H1 (cell line): ENCODE measurements at regions not wholly inside any gene's neighbourhood (a gene's known extent, or its start where the extent isn't known, plus 50 kb on each side); places are given as distances from the start of the nearest gene placed in this dataset.

Experiments used
- CTCF ChIA-PET: fragments of 300-600 bp; sonication (Branson Sonifier 250); formaldehyde crosslinking; loops from one replicate; lab custom pipeline; 2021; ENCODE audit not compliant: partially characterized antibody; lab: Charles Lee
- POLR2A ChIA-PET: fragments of 300-600 bp; sonication (Branson Sonifier 250); formaldehyde crosslinking; loops from one replicate; lab custom pipeline; 2021; ENCODE audit warnings: inconsistent platforms; ENCODE audit not compliant: partially characterized antibody; lab: Charles Lee
- DNase-seq, 2 experiments: peaks; one replicate each; pipeline versions ENCODE4 v3.0.0 to v3.0.0-alpha.2; 2010 to 2022; ENCODE audit warnings: low spot score in 2 of 2, low read depth in 1 of 2, mixed read lengths in 1 of 2
- FAIRE-seq: peaks from 2 replicates; lab custom pipeline; 2011; peaks lifted over from hg19 to GRCh38; lab: Jason Lieb, UNC
- H2AFZ ChIP-seq: 2 replicates; pipeline ENCODE4 v1.8.1; 2012; ENCODE audit warnings: low read length, inconsistent platforms
- H2AK5ac ChIP-seq: 2 replicates; pipeline ENCODE4 v1.6.1; 2013; ENCODE audit warnings: low read depth, low read length
- H2BK120ac ChIP-seq: replicated peaks from 2 replicates; pipeline ENCODE3; 2013; ENCODE audit warnings: low read depth, low read length, inconsistent platforms
- H2BK12ac ChIP-seq: 2 replicates; pipeline ENCODE4 v1.6.1; 2013; ENCODE audit warnings: low read depth, low read length
- H2BK15ac ChIP-seq: 2 replicates; pipeline ENCODE4 v1.6.1; 2013; ENCODE audit warnings: low read length
- H2BK20ac ChIP-seq: 2 replicates; pipeline ENCODE4 v1.6.1; 2013; ENCODE audit warnings: low read length
- H2BK5ac ChIP-seq: 2 replicates; pipeline ENCODE4 v1.6.1; 2013; ENCODE audit warnings: low read depth, low read length
- H3K14ac ChIP-seq: 2 replicates; pipeline ENCODE4 v1.6.1; 2013; ENCODE audit warnings: inconsistent platforms; ENCODE audit not compliant: insufficient read length
- H3K18ac ChIP-seq: 2 replicates; pipeline ENCODE4 v1.6.1; 2013; ENCODE audit warnings: low read length; ENCODE audit errors: extremely low read depth
- H3K23ac ChIP-seq: 2 replicates; pipeline ENCODE4 v1.6.1; 2013; ENCODE audit warnings: inconsistent platforms; ENCODE audit not compliant: insufficient read length
- H3K23me2 ChIP-seq: 2 replicates; pipeline ENCODE4 v1.6.1; 2013; ENCODE audit warnings: low read depth, low read length
- H3K27ac ChIP-seq: 2 replicates; pipeline ENCODE4 v1.6.1; 2011; ENCODE audit warnings: low read depth, low read length, inconsistent platforms
- H3K27me3 ChIP-seq, 4 experiments: replicated peaks in 1 of 4; 1 replicate in 1 of 4; 2 replicates in 3 of 4; pipeline versions ENCODE4 v1.6.1 to v1.8.1; 2011 to 2013; ENCODE audit warnings: low read length in 3 of 4, mild to moderate bottlenecking in 3 of 4, inconsistent platforms in 2 of 4, mixed read lengths in 2 of 4, moderate library complexity in 1 of 4; ENCODE audit not compliant: control insufficient read depth in 3 of 4, insufficient read depth in 3 of 4; ENCODE audit errors: extremely low read depth in 1 of 4
- H3K36me3 ChIP-seq, 4 experiments: 2 replicates each; pipeline versions ENCODE4 v1.6.1 to v1.8.1; 2011 to 2013; ENCODE audit warnings: mild to moderate bottlenecking in 4 of 4, low read length in 3 of 4, moderate library complexity in 2 of 4, control low read depth in 1 of 4, inconsistent platforms in 1 of 4; ENCODE audit not compliant: insufficient read depth in 4 of 4, control insufficient read depth in 2 of 4
- H3K4ac ChIP-seq: replicated peaks from 2 replicates; pipeline ENCODE3; 2013; ENCODE audit warnings: low read length, low read depth, mixed read lengths, inconsistent platforms; ENCODE audit not compliant: insufficient read length
- H3K4me1 ChIP-seq, 4 experiments: replicated peaks in 1 of 4; 1 replicate in 1 of 4; 2 replicates in 3 of 4; pipeline versions ENCODE4 v1.6.1 to v1.8.1; 2011 to 2013; ENCODE audit warnings: low read length in 3 of 4, inconsistent platforms in 2 of 4, mixed read lengths in 1 of 4; ENCODE audit not compliant: insufficient read depth in 4 of 4, control insufficient read depth in 3 of 4
- H3K4me2 ChIP-seq, 2 experiments: 2 replicates each; pipeline versions ENCODE4 v1.6.1 to v1.8.1; 2011 to 2013; ENCODE audit warnings: low read depth in 2 of 2, low read length in 2 of 2, control low read depth in 1 of 2, inconsistent platforms in 1 of 2, mild to moderate bottlenecking in 1 of 2; ENCODE audit not compliant: insufficient read depth in 1 of 2
- H3K4me3 ChIP-seq, 4 experiments: fragments of 200-600, 300-600 bp in 1 of 4; sonication (generic), shearing (Covaris generic), sonication (Bioruptor Twin) in 1 of 4; 2 replicates each; pipeline versions ENCODE4 v1.5.1 to v1.8.1; 2011 to 2016; ENCODE audit warnings: low read length in 4 of 4, low read depth in 3 of 4, control low read depth in 2 of 4, inconsistent platforms in 2 of 4, mild to moderate bottlenecking in 2 of 4, mixed read lengths in 1 of 4, moderate library complexity in 1 of 4; ENCODE audit not compliant: insufficient read depth in 2 of 4; ENCODE audit errors: extremely low read depth in 1 of 4
- H3K56ac ChIP-seq: replicated peaks from 2 replicates; pipeline ENCODE3; 2013; ENCODE audit warnings: low read depth, mild to moderate bottlenecking, mixed read lengths, low read length, inconsistent platforms; ENCODE audit not compliant: insufficient read length
- H3K79me1 ChIP-seq: 2 replicates; pipeline ENCODE4 v1.6.1; 2013; ENCODE audit warnings: low read depth, low read length, control low read depth
- H3K79me2 ChIP-seq, 2 experiments: 2 replicates each; pipeline versions ENCODE4 v1.6.1 to v1.8.1; 2012 to 2013; ENCODE audit warnings: low read length in 2 of 2, mild to moderate bottlenecking in 2 of 2, inconsistent platforms in 1 of 2; ENCODE audit not compliant: insufficient read depth in 2 of 2, control insufficient read depth in 1 of 2
- H3K9ac ChIP-seq, 4 experiments: replicated peaks in 1 of 4; 1 replicate in 1 of 4; 2 replicates in 3 of 4; pipeline versions ENCODE4 v1.6.1 to v1.8.1; 2011 to 2013; ENCODE audit warnings: low read depth in 3 of 4, low read length in 3 of 4, control low read depth in 2 of 4, mild to moderate bottlenecking in 2 of 4, moderate library complexity in 2 of 4, inconsistent platforms in 1 of 4; ENCODE audit errors: extremely low read depth in 1 of 4
- H3K9me3 ChIP-seq, 2 experiments: 2 replicates each; pipeline versions ENCODE4 v1.6.1 to v1.8.1; 2012 to 2013; ENCODE audit warnings: mild to moderate bottlenecking in 2 of 2, moderate library complexity in 2 of 2, control low read depth in 1 of 2, inconsistent platforms in 1 of 2, low read depth in 1 of 2, low read length in 1 of 2, mixed read lengths in 1 of 2; ENCODE audit not compliant: insufficient read depth in 2 of 2
- H4K20me1 ChIP-seq, 2 experiments: replicated peaks in 1 of 2; 2 replicates each; pipeline versions ENCODE3 to v1.8.1; 2011 to 2013; ENCODE audit warnings: inconsistent platforms in 2 of 2, low read length in 2 of 2, mild to moderate bottlenecking in 1 of 2; ENCODE audit not compliant: insufficient read depth in 2 of 2, control insufficient read depth in 1 of 2
- H4K5ac ChIP-seq: 2 replicates; pipeline ENCODE4 v1.6.1; 2013; ENCODE audit warnings: low read length, low read depth, mixed read lengths, inconsistent platforms; ENCODE audit not compliant: insufficient read length
- H4K8ac ChIP-seq: 2 replicates; pipeline ENCODE4 v1.8.0; 2013; ENCODE audit warnings: mild to moderate bottlenecking, moderate library complexity, low read length, inconsistent platforms; ENCODE audit not compliant: insufficient read depth; ENCODE audit errors: extremely low read depth
- H4K91ac ChIP-seq: replicated peaks from 2 replicates; pipeline ENCODE3; 2013; ENCODE audit warnings: low read length, mixed read lengths, inconsistent platforms; ENCODE audit not compliant: insufficient read length
- ASH2L ChIP-seq: fragments of 200-600, 300-600 bp; sonication (generic); IDR thresholded peaks from one replicate; pipeline ENCODE4 v1.7.1; 2017; ENCODE audit warnings: low read length
- BRCA1 ChIP-seq: IDR thresholded peaks from 2 replicates; pipeline ENCODE4 v1.6.1; 2012; ENCODE audit warnings: low read depth, low read length, improper control_type of control experiment
- CBX5 ChIP-seq: fragments of 300-800, 300-1000 bp; sonication (generic); IDR thresholded peaks from 2 replicates; pipeline ENCODE4 v1.7.1; 2016; ENCODE audit warnings: antibody characterized with exemption, low read length, low read depth
- CEBPB ChIP-seq: IDR thresholded peaks from 2 replicates; pipeline ENCODE4 v1.6.1; 2012; ENCODE audit warnings: low read depth, low read length
- CTBP2 ChIP-seq: IDR thresholded peaks from 2 replicates; pipeline ENCODE4 v1.7.0; 2011; ENCODE audit warnings: borderline replicate concordance, mild to moderate bottlenecking, moderate library complexity, mixed read lengths, low read length; ENCODE audit not compliant: insufficient read depth, insufficient read length
- GABPA ChIP-seq: IDR thresholded peaks from 2 replicates; pipeline ENCODE4 v1.6.1; 2011; ENCODE audit warnings: mild to moderate bottlenecking, low read length, moderate library complexity, borderline replicate concordance; ENCODE audit not compliant: insufficient read depth
- GTF2F1 ChIP-seq: IDR thresholded peaks from 2 replicates; pipeline ENCODE4 v1.6.1; 2012; ENCODE audit warnings: low read depth, low read length, improper control_type of control experiment, borderline replicate concordance
- JUN ChIP-seq: IDR thresholded peaks from 2 replicates; pipeline ENCODE4 v1.6.1; 2011; ENCODE audit warnings: low read depth, mild to moderate bottlenecking, improper control_type of control experiment, low read length
- KDM5A ChIP-seq: fragments of 200-600 bp; IDR thresholded peaks from 2 replicates; pipeline ENCODE4 v1.7.1; 2012; ENCODE audit warnings: mild to moderate bottlenecking, low read length, inconsistent platforms, mixed read lengths
- NANOG ChIP-seq: IDR thresholded peaks from 2 replicates; pipeline ENCODE4 v1.6.1; 2011; ENCODE audit warnings: low read length, low read depth, mild to moderate bottlenecking, inconsistent platforms; ENCODE audit not compliant: insufficient read depth, poor library complexity, severe bottlenecking
- NRF1 ChIP-seq: IDR thresholded peaks from 2 replicates; pipeline ENCODE4 v1.6.1; 2011; ENCODE audit warnings: mild to moderate bottlenecking, low read depth, low read length, improper control_type of control experiment
- SAP30 ChIP-seq: fragments of 300-600 bp; sonication (generic); IDR thresholded peaks from 2 replicates; pipeline ENCODE4 v1.7.1; 2012; ENCODE audit warnings: low read length, moderate library complexity, mild to moderate bottlenecking, inconsistent platforms; ENCODE audit not compliant: insufficient read depth, insufficient replicate concordance
- SIN3A ChIP-seq, 2 experiments: IDR thresholded peaks in 1 of 2; conservative IDR thresholded peaks in 1 of 2; 2 replicates each; pipeline ENCODE4 v1.6.1; 2011 to 2012; ENCODE audit warnings: low read length in 2 of 2, improper control_type of control experiment in 1 of 2, low read depth in 1 of 2, mild to moderate bottlenecking in 1 of 2
- SRF ChIP-seq: IDR thresholded peaks from 2 replicates; pipeline ENCODE4 v1.6.1; 2011; ENCODE audit warnings: mild to moderate bottlenecking, low read depth, low read length, moderate library complexity
- YY1 ChIP-seq: IDR thresholded peaks from 2 replicates; pipeline ENCODE4 v1.6.1; 2011; ENCODE audit warnings: low read depth, mild to moderate bottlenecking, low read length
- WGBS, 2 experiments: shearing (Covaris generic) in 1 of 2; methylation state at CpG; one replicate each; pipeline versions ENCODE4 v1.1.6 to v1.1.7; 2013 to 2015; ENCODE audit warnings: low lambda C conversion rate in 2 of 2, mixed read lengths in 2 of 2, inconsistent platforms in 1 of 2, low coverage in 1 of 2, missing lambda C conversion rate in 1 of 2; ENCODE audit not compliant: insufficient replicate concordance in 2 of 2, insufficient coverage in 1 of 2, insufficient read length in 1 of 2; ENCODE audit errors: extremely low coverage in 1 of 2, missing lambda C conversion rate in 1 of 2; 5-methylcytosine and 5-hydroxymethylcytosine counted together

GRCh38 chr10:60666221-60666620 is 112.1 kb upstream of the CDK1 start:
- no peak overlapping the region for H3K23ac ChIP-seq
- TF ChIP-seq JUN (no peak), ASH2L (no peak), CBX5 (no peak), BRCA1 (no peak), NRF1 (no peak), SRF (no peak), NANOG (no peak), CTBP2 (no peak), CEBPB (no peak), GABPA (no peak), SAP30 (no peak), KDM5A (no peak), GTF2F1 (no peak), YY1 (no peak), SIN3A (conservative IDR thresholded peaks at IDR 0.05 in 1 of 2, IDR thresholded peaks at IDR 0.05 in 1 of 2; ENCODE audit: low read depth in 1 of 2, low read length in 2 of 2) (no peak)

More at GRCh38 chr10:60666221-60666620, 112.1 kb upstream of the CDK1 start:
- H2BK20ac ChIP-seq = no peak overlapping the region
- H3K56ac ChIP-seq = no peak overlapping the region
- H3K14ac ChIP-seq = no peak overlapping the region
- H3K4ac ChIP-seq = no peak overlapping the region
- H3K4me3 ChIP-seq = no peak overlapping the region
- no peak overlapping the region for H2BK15ac ChIP-seq
- no peaks in the 10 kb centered on the region for H4K20me1 ChIP-seq
- H2BK120ac ChIP-seq = no peak overlapping the region
- no peak overlapping the region for H3K4me2 ChIP-seq
- H3K9me3 ChIP-seq = no peaks in the 10 kb centered on the region
- no peak overlapping the region for H3K27ac ChIP-seq
- H3K79me1 ChIP-seq = no peaks in the 10 kb centered on the region
- H3K23me2 ChIP-seq = peaks cover 3% of the 10 kb centered on the region; the same call in 1 of the 2 replicates
- no peak overlapping the region for H4K5ac ChIP-seq
- no peaks in the 10 kb centered on the region for H3K79me2 ChIP-seq
- no peak overlapping the region for H3K9ac ChIP-seq
- H4K91ac ChIP-seq = no peak overlapping the region
- FAIRE-seq (no peak), DNase-seq (no peak)
- ChIA-PET CTCF (no interaction called here), POLR2A (no interaction called here)
- H3K27me3 ChIP-seq = no peaks in the 10 kb centered on the region
- H3K4me1 ChIP-seq = peaks cover 0 to 12% (median 2%) of the 10 kb centered on the region in 4 experiments; a peak in 4 of 7 replicates
- H4K8ac ChIP-seq = no peak overlapping the region
- no peaks in the 10 kb centered on the region for H3K36me3 ChIP-seq
- no peak overlapping the region for H2BK12ac ChIP-seq
- WGBS, 2 experiments = 84% methylated on average over 2 of the region's 2 CpGs; no CpG with 5 or more reads in 1 of the 2 experiments
- H2BK5ac ChIP-seq = no peak overlapping the region
- H2AFZ ChIP-seq = no peak overlapping the region
- no peak overlapping the region for H2AK5ac ChIP-seq
- H3K18ac ChIP-seq = no peak overlapping the region
